ENCODE measurements at regions not wholly inside any gene's neighbourhood (a gene's known extent, or its start where the extent isn't known, plus 50 kb on each side); places are given as distances from the start of the nearest gene placed in this dataset.

GRCh38 chr6:25014791-25015560 is 79.2 kb upstream of the RIPOR2 start:
- peak overlapping the region in 1 of 2 donors; percentile 65 for H3K27ac Mint-ChIP-seq
- peaks cover 13% of the 10 kb centered on the region for H3K4me1 ChIP-seq (ENCODE audit: control insufficient read depth, insufficient read depth, low read length)
- intact Hi-C loops (cut with micrococcal nuclease): loop anchor here (5.0 kb wide), 1 partner anchor 433 kb away; no protein-coding TSS in a partner anchor
- H3K27me3 Mint-ChIP-seq (ENCODE audit: low read depth in 2 of 2): no peaks in the 10 kb centered on the region
- ATAC-seq: peak in 2 of 3 donors; percentile 19 to 45
- H3K4me1 Mint-ChIP-seq: peaks cover 42 to 44% of the 10 kb centered on the region in 2 donors
- no peaks in the 10 kb centered on the region for H3K9me3 ChIP-seq (ENCODE audit: control insufficient read depth, insufficient read depth, low read length)
- H3K27ac ChIP-seq (ENCODE audit: low read length): peak overlapping the region; percentile 32
- H3K4me3 Mint-ChIP-seq: no peak overlapping the region
- no peak overlapping the region for H3K4me3 ChIP-seq (ENCODE audit: low read length)
- DNase-seq: peak in 1 of 2 donors; percentile 88
- H3K9me3 Mint-ChIP-seq: no peaks in the 10 kb centered on the region
- TF ChIP-seq CTCF (IDR thresholded peaks at IDR 0.05): no peak
- H3K36me3 Mint-ChIP-seq: no peaks in the 10 kb centered on the region
- H3K36me3 ChIP-seq (ENCODE audit: control insufficient read depth, insufficient read depth, low read length): peaks cover 6% of the 10 kb centered on the region
- no peaks in the 10 kb centered on the region for H3K27me3 ChIP-seq (ENCODE audit: control insufficient read depth, insufficient read depth, low read length)
- 72% methylated on average over 11 of the region's 11 CpGs for WGBS (ENCODE audit: insufficient coverage)

GRCh38 chr6:25016014-25016720 is 80.4 kb upstream of the RIPOR2 start:
- no peak overlapping the region for H3K27ac ChIP-seq (ENCODE audit: low read length)
- no peak for ATAC-seq
- no peaks in the 10 kb centered on the region for H3K9me3 ChIP-seq (ENCODE audit: control insufficient read depth, insufficient read depth, low read length)
- Mint-ChIP-seq H3K9me3 (no peaks in the 10 kb centered on the region), H3K27ac (peak overlapping the region in 1 of 2 donors; percentile 65), H3K36me3 (no peaks in the 10 kb centered on the region), H3K4me3 (no peak overlapping the region), H3K27me3 (ENCODE audit: low read depth in 2 of 2) (no peaks in the 10 kb centered on the region), H3K4me1 (peaks cover 33 to 38% of the 10 kb centered on the region in 2 donors)
- peaks cover 9% of the 10 kb centered on the region for H3K4me1 ChIP-seq (ENCODE audit: control insufficient read depth, insufficient read depth, low read length)
- H3K27me3 ChIP-seq (ENCODE audit: control insufficient read depth, insufficient read depth, low read length): no peaks in the 10 kb centered on the region
- 87% methylated on average over 11 of the region's 11 CpGs for WGBS (ENCODE audit: insufficient coverage)
- no peak for TF ChIP-seq CTCF (IDR thresholded peaks at IDR 0.05)
- H3K4me3 ChIP-seq (ENCODE audit: low read length): no peak overlapping the region
- no peak for DNase-seq
- intact Hi-C loops (cut with micrococcal nuclease): loop anchor here (5.0 kb wide), 1 partner anchor 434 kb away; no protein-coding TSS in a partner anchor
- H3K36me3 ChIP-seq (ENCODE audit: control insufficient read depth, insufficient read depth, low read length): peaks cover 6% of the 10 kb centered on the region

GRCh38 chr6:25017486-25017885 is 81.7 kb upstream of the RIPOR2 start:
- Histone ChIP-seq H3K4me1 (ENCODE audit: control insufficient read depth, insufficient read depth, low read length) (peaks cover 9% of the 10 kb centered on the region), H3K27ac (ENCODE audit: low read length) (peak overlapping the region; percentile 19), H3K9me3 (ENCODE audit: control insufficient read depth, insufficient read depth, low read length) (no peaks in the 10 kb centered on the region), H3K27me3 (ENCODE audit: control insufficient read depth, insufficient read depth, low read length) (no peaks in the 10 kb centered on the region), H3K4me3 (ENCODE audit: low read length) (no peak overlapping the region), H3K36me3 (ENCODE audit: control insufficient read depth, insufficient read depth, low read length) (peaks cover 6% of the 10 kb centered on the region)
- DNase-seq (no peak), ATAC-seq (no peak)
- TF ChIP-seq CTCF (IDR thresholded peaks at IDR 0.05): no peak
- Mint-ChIP-seq H3K36me3 (no peaks in the 10 kb centered on the region), H3K9me3 (no peaks in the 10 kb centered on the region), H3K4me1 (peaks cover 29 to 35% of the 10 kb centered on the region in 2 donors), H3K27me3 (ENCODE audit: low read depth in 2 of 2) (no peaks in the 10 kb centered on the region), H3K4me3 (no peak overlapping the region), H3K27ac (peak overlapping the region; percentile 76 to 84)
- intact Hi-C loops (cut with micrococcal nuclease): loop anchor here (5.0 kb wide), 1 partner anchor 435 kb away; no protein-coding TSS in a partner anchor
- WGBS (ENCODE audit: insufficient coverage): 85% methylated on average over 4 of the region's 4 CpGs

All from natural killer cell (primary cell).